Activated naive CD4-positive, alpha-beta T cell treated with anti-CD3 and anti-CD28 coated beads, Interleukin-2, amount 50 U/mL, for 16 hours (primary cell): ENCODE measurements at regions not wholly inside any gene's neighbourhood (a gene's known extent, or its start where the extent isn't known, plus 50 kb on each side); places are given as distances from the start of the nearest gene placed in this dataset.
"Not testable (repeated sequence)": the region's sequence is repeated elsewhere in the genome, so short reads cannot be mapped to it uniquely, and the experiment has no call there.

Source experiments
- DNase-seq: peaks from one replicate; pipeline ENCODE4 v3.0.0-alpha.2; 2020

DNA sequence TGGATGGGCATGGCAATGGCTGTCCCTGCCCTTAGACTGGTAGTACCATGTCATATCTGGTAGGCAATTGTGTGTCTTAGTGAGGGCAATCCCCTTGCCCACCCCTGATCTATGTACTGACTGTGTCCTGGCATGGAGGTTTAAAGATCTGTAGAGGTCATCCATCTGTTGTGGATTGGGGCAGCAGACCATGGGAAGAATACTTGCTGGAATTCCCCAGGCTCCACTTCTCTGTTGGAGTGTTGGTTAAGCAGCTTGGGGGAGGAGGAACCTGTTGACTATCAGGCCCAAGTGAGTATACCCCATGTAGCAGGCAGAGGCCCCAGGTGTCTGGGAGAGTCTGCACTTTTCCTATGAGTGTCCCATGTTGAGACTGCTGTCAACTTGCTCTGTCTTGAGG lies 246.7 kb upstream of the DIPK2B start:
- DNase-seq, result no peak

DNA sequence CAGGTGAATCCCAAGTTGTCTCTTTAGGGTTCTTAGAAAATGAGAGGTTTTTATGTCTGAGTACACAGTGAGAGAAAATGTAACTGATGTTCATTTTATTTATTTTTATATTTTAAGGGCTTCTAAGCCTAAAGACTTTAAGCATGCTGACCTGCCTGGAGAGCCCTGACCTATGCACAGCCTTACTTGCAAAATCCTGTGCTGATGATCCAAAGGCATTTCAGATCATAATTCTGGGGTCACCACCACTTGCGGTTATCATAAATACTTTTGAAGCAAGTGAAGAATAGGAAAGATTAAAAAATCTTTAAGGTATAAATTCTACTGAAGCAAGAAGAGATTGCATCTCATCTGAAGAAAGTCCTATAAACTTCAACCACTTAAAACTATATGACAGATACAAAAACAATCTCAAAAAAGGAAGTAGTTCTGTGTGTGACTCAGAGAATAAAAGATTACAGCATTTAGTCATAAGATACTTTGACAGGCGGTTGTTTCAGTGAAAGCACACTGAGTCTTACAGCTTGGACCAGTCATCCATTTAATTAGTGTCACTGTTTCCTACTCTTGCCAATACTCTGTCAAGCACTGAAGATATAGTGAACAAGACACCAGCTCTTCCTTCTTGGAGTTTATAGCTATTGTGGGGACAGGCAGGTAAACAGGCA lies 245.2 kb upstream of the DIPK2B start:
- DNase-seq, result no peak

GRCh38 chrX:45437186-45437585 lies 236.5 kb upstream of the DIPK2B start:
- no peak for DNase-seq

- DNase-seq, result no peak
These were observed 234.8 kb upstream of the DIPK2B start for GRCh38 chrX:45435481-45435880.

- no peak for DNase-seq
These were observed 233.6 kb upstream of the DIPK2B start for GRCh38 chrX:45434231-45434630.

DNA sequence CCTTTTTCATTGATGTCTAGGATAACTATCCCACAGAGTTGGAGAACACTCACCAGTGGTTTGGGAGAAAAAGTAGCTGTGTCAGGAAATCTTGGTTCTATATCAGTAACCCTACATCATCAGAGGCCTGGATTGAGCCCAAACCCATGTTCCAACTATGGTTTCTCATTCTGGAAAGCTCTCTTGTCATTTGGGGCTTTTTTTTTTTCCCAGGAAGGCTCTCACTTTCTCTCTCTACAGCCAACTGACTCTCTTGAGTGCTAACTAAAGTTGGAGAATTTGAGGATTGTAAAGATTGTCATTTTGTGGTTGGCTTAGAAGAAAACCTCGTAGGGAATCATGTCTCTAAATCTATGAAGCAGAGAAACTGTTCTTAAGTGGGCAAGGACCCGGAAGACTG lies 228.2 kb upstream of the DIPK2B start:
- DNase-seq, result no peak

DNA sequence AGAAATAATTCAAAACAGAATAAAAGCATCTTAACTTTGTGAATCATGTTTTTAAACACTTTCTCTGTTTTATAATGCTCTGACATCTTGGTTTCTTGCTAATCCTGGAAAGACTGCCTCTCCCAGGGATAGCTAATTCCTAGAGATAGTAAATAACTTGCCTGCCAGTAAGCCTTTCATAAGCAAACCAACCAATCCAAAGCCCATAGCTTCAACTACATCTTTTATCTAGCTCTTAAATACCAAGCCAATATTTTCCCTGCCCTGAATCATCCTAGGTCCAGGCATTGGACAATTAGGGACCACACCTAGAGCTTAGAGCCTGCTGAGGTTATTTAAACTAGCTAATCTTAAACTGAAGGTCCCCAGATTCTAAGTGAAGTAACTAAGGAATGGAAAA lies 223.7 kb upstream of the DIPK2B start:
- DNase-seq, result no peak

DNA sequence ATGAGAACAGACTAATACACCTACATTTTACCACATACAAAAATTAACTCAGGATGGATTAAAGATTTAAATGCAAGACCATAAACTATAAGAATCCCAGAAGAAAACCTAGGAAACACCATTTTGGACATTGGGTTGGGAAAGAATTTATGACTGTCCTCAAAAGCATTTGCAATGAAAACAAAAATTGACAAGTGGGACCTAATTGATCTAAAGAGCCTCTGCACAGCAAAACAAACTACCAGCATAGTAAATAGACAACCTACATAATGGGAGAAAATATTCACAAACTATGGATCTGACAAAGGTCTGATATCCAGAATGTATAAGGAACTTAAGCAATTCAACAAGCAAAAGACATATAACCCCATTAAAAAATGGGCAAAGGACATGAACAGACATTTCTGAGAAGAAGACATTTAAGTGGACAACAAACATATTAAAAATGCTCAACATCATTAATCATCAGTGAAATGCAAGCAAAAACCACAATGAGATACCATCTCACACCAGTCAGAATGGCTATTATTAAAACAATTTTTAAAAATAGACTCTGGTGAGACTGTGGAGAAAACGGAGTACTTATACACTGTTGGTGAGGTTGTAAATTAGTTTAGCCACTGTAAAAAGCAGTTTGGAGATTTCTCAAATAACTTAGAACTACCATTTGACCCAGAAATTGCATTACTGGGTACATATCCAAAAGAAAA lies 221.7 kb upstream of the DIPK2B start:
- no peak for DNase-seq

DNA sequence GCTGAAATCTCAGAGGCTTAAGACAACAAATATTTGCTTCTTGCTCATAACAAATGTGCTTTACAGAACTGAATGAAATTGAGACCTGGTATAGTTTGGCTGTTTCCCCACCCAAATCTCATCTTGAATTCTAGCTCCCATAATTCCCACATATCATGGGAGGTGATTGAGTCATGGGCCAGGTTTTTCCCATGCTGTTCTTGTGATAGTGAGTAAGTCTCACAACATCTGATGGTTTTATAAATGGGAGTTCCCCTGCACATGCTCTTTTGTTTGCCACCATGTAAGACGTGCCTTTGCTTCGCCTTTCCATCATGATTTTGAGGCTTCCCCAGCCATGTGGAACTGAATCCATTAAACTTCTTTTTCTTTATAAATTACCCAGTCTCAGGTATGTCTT lies 221.1 kb upstream of the DIPK2B start:
- DNase-seq, result no peak

GRCh38 chrX:45404206-45404605 lies 203.5 kb upstream of the DIPK2B start:
- DNase-seq, result no peak

GRCh38 chrX:45401923-45402322 lies 201.2 kb upstream of the DIPK2B start:
- DNase-seq, result no peak

DNA sequence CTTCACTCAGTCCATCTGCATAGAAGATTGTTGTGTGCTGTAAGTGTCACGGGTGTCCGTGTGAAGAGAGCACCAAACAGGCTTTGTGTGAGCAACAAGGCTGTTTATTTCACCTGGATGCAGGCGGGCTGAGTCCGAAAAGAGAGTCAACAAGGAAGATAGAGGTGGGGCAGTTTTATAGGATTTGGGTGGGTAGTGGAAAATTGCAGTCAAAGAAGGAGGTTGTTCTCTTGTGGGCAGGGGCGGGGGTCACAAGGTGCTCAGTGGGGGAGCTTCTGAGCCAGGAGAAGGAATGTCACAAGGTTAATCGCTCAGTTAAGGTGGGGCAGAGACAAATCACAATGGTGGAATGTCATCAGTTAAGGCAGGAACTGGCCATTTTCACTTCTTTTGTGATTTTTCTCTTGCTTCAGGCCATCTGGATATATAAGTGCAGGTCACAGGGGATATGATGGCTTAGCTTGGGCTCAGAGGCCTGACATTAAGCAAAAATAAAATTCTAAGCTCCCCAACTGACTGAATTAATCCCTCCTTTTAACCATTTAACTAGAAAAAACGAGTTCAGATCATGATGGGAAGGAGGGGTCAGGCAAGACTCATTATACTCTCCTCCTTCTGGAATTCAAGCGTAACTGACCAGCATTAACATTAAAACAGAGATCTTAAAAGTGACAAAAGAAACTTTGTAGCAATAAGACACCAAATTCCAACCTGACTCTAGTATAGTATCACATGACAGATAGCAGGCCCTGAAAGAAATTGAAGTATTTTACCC lies 200.5 kb upstream of the DIPK2B start:
- not testable (repeated sequence) for DNase-seq

- no peak for DNase-seq
These were observed 199.5 kb upstream of the DIPK2B start for GRCh38 chrX:45400027-45400779.

DNA sequence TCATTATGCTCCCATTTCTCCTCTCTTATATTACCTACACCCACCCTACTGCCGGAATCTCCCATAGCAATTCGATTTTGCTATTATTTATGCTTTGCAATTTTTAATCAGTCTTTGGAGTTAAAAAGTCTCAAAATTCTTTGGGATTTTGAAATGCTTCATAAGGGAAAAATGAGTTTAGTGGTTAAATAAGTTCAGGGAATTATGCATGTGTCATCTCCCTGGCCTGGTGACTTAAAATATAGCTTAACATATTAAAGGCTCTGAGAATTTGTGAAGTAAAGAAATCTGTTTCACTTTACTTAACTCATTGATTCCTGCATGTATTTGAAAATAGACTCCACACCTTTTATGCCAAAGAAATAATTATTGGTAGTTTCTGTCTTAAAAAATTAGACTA lies 185.1 kb upstream of the DIPK2B start:
- DNase-seq, result no peak

GRCh38 chrX:45381841-45382240 lies 181.2 kb upstream of the DIPK2B start:
- no peak for DNase-seq

DNA sequence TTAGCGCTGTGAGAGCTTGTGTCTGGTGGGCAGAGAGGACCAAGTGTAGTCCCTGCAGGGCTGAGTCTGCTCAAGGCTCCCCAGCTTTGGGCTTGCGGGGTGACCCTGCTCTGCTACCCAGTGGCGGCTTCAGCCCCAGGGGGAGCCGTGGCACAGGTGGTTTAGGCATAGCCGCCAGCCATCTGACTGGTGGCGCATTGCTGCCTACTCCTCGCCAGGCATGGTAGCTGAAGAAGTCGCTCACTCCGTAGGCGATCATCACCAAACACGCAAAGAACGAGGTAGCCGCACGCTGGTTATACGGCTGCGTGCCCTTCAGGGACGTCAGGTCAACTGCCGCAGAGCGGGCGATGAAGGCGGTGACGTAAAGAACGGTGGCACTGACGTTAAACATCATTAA lies 180.7 kb upstream of the DIPK2B start:
- DNase-seq, result no peak

- DNase-seq, result no peak
These were observed 178.6 kb upstream of the DIPK2B start for GRCh38 chrX:45379236-45379635.

GRCh38 chrX:45372151-45372550 lies 171.5 kb upstream of the DIPK2B start:
- DNase-seq, result no peak

- DNase-seq, result no peak
These were observed 168.0 kb upstream of the DIPK2B start for GRCh38 chrX:45368705-45369104.

GRCh38 chrX:45363596-45363995 lies 162.9 kb upstream of the DIPK2B start:
- DNase-seq, result no peak

DNA sequence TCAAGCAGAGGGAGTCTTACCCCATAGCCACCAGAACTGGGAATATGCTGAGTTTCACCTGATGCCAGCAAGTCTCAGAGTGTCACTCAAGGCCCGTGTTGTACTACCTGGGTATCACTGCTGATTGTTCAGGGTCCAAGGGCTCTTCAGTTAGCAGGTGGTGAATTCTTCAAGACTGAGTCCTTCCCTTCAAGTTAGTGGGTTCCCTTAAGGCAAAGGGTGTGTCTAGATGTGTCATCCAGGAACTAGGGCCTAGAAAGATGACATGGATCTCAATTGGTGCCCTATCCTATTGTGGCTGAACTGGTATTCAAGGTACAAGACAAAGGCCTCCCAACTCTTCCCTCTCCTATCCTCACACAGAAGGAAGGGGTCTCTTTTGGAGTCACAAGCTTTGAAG lies 159.9 kb upstream of the DIPK2B start:
- DNase-seq, result no peak

DNA sequence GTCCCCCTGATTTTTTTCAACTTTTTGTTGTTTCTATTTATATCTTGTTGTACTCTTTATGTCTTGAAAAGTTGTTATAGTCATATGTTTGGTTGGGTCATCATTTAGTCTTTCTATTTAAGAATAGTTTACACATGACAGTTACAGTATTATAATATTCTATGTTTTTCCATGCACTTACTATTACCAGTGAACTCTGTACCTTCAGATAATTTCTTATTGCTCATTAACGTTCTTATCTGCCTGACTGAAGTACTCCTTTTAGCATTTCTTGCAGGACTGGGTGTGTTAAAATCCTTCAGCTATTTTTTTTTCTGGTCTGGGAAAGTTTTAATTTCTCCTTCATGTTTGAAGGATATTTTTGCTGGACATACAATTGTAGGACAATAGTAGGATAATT lies 157.7 kb upstream of the DIPK2B start:
- no peak for DNase-seq

- no peak for DNase-seq
These were observed 152.8 kb upstream of the DIPK2B start for GRCh38 chrX:45353456-45353855.
